Activated B cell treated with CpG ODN at 0.5 μM for 24 hours (primary cell): ENCODE measurements at regions not wholly inside any gene's neighbourhood (a gene's known extent, or its start where the extent isn't known, plus 50 kb on each side); places are given as distances from the start of the nearest gene placed in this dataset.
A peak's percentile ranks its signal among the peaks of the same experiment; 100 is the strongest.

Source experiments
- ATAC-seq: fragments of 200-7000 bp; cut with Tn5 transposase; one replicate; pipeline ENCODE4 v1.10.0; 2021; ENCODE audit warnings: low read depth, mild to moderate bottlenecking, moderate library complexity
- CTCF ChIA-PET: fragments of 350-600 bp; sonication (Branson Sonifier 250); formaldehyde crosslinking; loops from one replicate; lab custom pipeline; 2021; ENCODE audit warnings: antibody characterized with exemption; lab: Charles Lee
- POLR2A ChIA-PET: fragments of 350-600 bp; sonication (Branson Sonifier 250); formaldehyde crosslinking; loops from one replicate; lab custom pipeline; 2021; ENCODE audit warnings: antibody characterized with exemption; lab: Charles Lee
- DNase-seq: peaks from one replicate; pipeline ENCODE4 v3.0.0; 2022
- H3K27ac Mint-ChIP-seq: one replicate; pipeline ENCODE4 v1.8.0; 2020; ENCODE audit warnings: mixed read lengths
- H3K27me3 Mint-ChIP-seq: one replicate; pipeline ENCODE4 v1.8.0; 2021; ENCODE audit warnings: mixed read lengths
- H3K36me3 Mint-ChIP-seq: one replicate; pipeline ENCODE4 v1.8.0; 2021; ENCODE audit warnings: low read depth, mixed read lengths
- H3K4me1 Mint-ChIP-seq: one replicate; pipeline ENCODE4 v1.8.0; 2021; ENCODE audit warnings: mixed read lengths
- H3K4me3 Mint-ChIP-seq: one replicate; pipeline ENCODE4 v1.8.0; 2020; ENCODE audit warnings: mild to moderate bottlenecking, mixed read lengths
- H3K9me3 Mint-ChIP-seq: one replicate; pipeline ENCODE4 v1.8.0; 2020; ENCODE audit warnings: mixed read lengths
- intact Hi-C: fragments of 100-400 bp; cut with micrococcal nuclease; formaldehyde crosslinking; loops from one replicate; pipeline ENCODE4 v1.15.1; 2024
- TF ChIP-seq, protein P1 (sequence below): fragments of 200-600 bp; IDR thresholded peaks from one replicate; pipeline ENCODE4 v1.8.0; 2022; ENCODE audit warnings: antibody characterized with exemption, mild to moderate bottlenecking

- no peaks in the 10 kb centered on the region for H3K27me3 Mint-ChIP-seq
- POLR2A ChIA-PET = interaction anchor here (0.7 to 9.7 kb wide), 10 partner anchors 9 to 87 kb away, joined by 3 to 145 read pairs (median 4); partner anchors contain the start of gene CD44
Observed at GRCh38 chr11:35076201-35077100, 62.5 kb upstream of the CD44 start.

DNA sequence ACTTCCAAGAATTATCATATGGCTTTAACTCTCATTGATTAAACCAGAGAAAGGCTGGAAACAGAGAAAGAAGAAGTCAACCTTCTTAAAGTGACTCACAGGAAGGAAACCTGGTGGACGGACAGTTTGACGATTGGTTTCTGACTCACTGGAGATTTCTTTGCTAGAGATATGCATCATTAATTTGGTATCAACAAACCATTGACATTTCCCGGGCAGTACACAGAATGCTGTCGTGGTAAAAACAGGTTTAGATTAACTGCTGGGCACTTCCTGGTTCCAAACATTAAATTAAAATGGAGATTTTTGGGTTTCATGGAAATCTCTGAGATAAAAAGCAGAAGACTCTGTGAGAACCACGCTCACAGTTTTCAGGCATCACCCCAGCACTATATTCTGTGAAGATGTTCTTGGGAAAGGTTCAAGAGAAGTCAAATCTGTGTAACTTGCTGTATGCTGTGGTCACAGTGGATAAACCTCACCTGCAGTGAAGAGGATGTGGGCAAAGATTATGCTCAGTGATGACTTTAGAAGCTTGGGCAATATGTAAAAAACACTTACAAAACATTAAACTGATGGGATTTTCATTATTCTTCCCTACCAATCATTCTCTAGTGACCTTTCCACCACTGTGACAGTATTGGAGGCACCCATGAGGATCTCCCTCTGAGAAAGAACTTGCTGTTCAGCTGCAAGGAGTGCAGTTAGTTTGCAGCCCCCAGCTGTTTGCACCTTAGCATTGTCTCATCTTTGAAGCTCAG is 61.1 kb upstream of the CD44 start:
- DNase-seq (no peak), ATAC-seq (peak; percentile 65)
- H3K9me3 Mint-ChIP-seq = peaks cover 3% of the 10 kb centered on the region
- ChIA-PET POLR2A (interaction anchor here (0.6 to 9.7 kb wide), 35 partner anchors 10 to 313 kb away, joined by 3 to 145 read pairs (median 6); partner anchors contain the start of gene CD44), CTCF (interaction anchor here (0.6 to 2.1 kb wide), 7 partner anchors 31 to 80 kb away, joined by 3 to 8 read pairs (median 3); no protein-coding TSS in a partner anchor)
- intact Hi-C loops = loop anchor here (1.0 to 5.0 kb wide), 13 partner anchors 11 to 139 kb away; partner anchors contain the start of gene CD44
- peak overlapping the region; percentile 98 for H3K27ac Mint-ChIP-seq
- peak overlapping the region; percentile 73 for H3K4me3 Mint-ChIP-seq
- TF ChIP-seq, protein P1, sequence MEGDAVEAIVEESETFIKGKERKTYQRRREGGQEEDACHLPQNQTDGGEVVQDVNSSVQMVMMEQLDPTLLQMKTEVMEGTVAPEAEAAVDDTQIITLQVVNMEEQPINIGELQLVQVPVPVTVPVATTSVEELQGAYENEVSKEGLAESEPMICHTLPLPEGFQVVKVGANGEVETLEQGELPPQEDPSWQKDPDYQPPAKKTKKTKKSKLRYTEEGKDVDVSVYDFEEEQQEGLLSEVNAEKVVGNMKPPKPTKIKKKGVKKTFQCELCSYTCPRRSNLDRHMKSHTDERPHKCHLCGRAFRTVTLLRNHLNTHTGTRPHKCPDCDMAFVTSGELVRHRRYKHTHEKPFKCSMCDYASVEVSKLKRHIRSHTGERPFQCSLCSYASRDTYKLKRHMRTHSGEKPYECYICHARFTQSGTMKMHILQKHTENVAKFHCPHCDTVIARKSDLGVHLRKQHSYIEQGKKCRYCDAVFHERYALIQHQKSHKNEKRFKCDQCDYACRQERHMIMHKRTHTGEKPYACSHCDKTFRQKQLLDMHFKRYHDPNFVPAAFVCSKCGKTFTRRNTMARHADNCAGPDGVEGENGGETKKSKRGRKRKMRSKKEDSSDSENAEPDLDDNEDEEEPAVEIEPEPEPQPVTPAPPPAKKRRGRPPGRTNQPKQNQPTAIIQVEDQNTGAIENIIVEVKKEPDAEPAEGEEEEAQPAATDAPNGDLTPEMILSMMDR = no peak
- no peaks in the 10 kb centered on the region for H3K36me3 Mint-ChIP-seq
- peaks cover 86% of the 10 kb centered on the region for H3K4me1 Mint-ChIP-seq
- H3K27me3 Mint-ChIP-seq = no peaks in the 10 kb centered on the region

More at GRCh38 chr11:35076201-35077100, 62.5 kb upstream of the CD44 start:
- H3K36me3 Mint-ChIP-seq = peaks cover 1% of the 10 kb centered on the region
- H3K9me3 Mint-ChIP-seq = peaks cover 3% of the 10 kb centered on the region
- H3K4me1 Mint-ChIP-seq = peaks cover 81% of the 10 kb centered on the region
- intact Hi-C loops = loop anchor here (1.0 to 5.0 kb wide), 6 partner anchors 9 to 141 kb away; no protein-coding TSS in a partner anchor
- ATAC-seq (no peak), DNase-seq (no peak)
- peak overlapping the region; percentile 17 for H3K4me3 Mint-ChIP-seq
- H3K27ac Mint-ChIP-seq = peak overlapping the region; percentile 98
- TF ChIP-seq, protein P1 = no peak
- CTCF ChIA-PET = interaction anchor here (1.4 kb wide), 1 partner anchor 77 kb away, joined by 3 read pairs; no protein-coding TSS in a partner anchor

DNA sequence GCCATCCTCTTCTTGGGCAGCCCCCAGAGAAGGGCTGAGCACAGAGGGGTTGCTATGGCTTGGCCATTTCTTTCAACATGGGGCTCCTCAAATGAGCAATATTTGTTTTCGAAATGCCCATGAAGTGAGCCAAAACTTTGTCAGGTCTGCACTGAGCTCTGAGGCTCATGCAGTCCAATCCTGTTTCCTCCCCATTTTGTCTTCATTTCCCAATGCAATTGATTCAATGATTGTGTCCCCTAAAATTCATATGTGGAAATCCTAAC is 60.6 kb upstream of the CD44 start:
- CTCF ChIA-PET = interaction anchor here (0.6 to 2.1 kb wide), 7 partner anchors 31 to 81 kb away, joined by 3 to 8 read pairs (median 3); no protein-coding TSS in a partner anchor
- TF ChIP-seq, protein P1 = no peak
- intact Hi-C loops = loop anchor here (1.0 to 5.0 kb wide), 8 partner anchors 33 to 139 kb away; partner anchors contain the start of gene CD44

DNA sequence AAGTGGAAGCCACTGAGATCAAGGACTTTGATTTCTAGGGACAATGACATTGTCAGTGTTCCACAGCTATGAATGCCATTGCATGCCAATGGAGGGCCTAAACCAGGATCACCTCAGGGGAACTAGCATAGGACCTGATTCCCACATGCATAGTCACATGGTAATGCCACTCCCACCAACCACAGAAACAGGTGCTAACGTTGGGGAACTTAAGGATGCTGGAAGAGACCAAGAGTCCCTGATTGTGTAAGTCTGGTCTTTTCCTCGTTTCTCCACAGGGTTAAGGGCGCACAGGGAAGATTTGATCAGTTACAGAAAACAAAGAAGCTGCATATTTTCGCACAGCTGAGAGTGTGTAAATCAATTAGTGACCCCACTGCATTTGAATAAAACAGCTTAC is 59.4 kb upstream of the CD44 start:
- ChIA-PET POLR2A (interaction anchor here (0.9 to 9.7 kb wide), 8 partner anchors 9 to 66 kb away, joined by 3 to 145 read pairs (median 16); partner anchors contain the start of gene CD44), CTCF (interaction anchor here (1.4 kb wide), 1 partner anchor 82 kb away, joined by 3 read pairs; no protein-coding TSS in a partner anchor)
- Mint-ChIP-seq H3K4me1 (peaks cover 88% of the 10 kb centered on the region), H3K27ac (peak overlapping the region; percentile 98), H3K4me3 (no peak overlapping the region), H3K27me3 (no peaks in the 10 kb centered on the region), H3K9me3 (no peaks in the 10 kb centered on the region), H3K36me3 (no peaks in the 10 kb centered on the region)
- intact Hi-C loops = loop anchor here (5.0 kb wide), 2 partner anchors 138 to 847 kb away; no protein-coding TSS in a partner anchor
- ATAC-seq = no peak
- DNase-seq = no peak
- TF ChIP-seq, protein P1 = no peak

More for the DNA sequence above, 60.6 kb upstream of the CD44 start:
- Mint-ChIP-seq H3K36me3 (no peaks in the 10 kb centered on the region), H3K27ac (peak overlapping the region; percentile 98), H3K4me3 (peak overlapping the region; percentile 73), H3K4me1 (peaks cover 87% of the 10 kb centered on the region), H3K27me3 (no peaks in the 10 kb centered on the region), H3K9me3 (peaks cover 3% of the 10 kb centered on the region)
- DNase-seq = no peak
- POLR2A ChIA-PET = interaction anchor here (0.6 to 9.7 kb wide), 35 partner anchors 10 to 312 kb away, joined by 3 to 145 read pairs (median 6); partner anchors contain the start of gene CD44
- no peak for ATAC-seq
